ENCODE measurements at regions not wholly inside any gene's neighbourhood (a gene's known extent, or its start where the extent isn't known, plus 50 kb on each side); places are given as distances from the start of the nearest gene placed in this dataset.

GRCh38 chr10:2968401-2969058 lies 98.8 kb upstream of the PFKP start:
- intact Hi-C loops (cut with micrococcal nuclease) = no loop called here
- Histone ChIP-seq H3F3A (ENCODE audit: low read length, unreplicated experiment) (no peaks in the 10 kb centered on the region), H3K36me3 (ENCODE audit: low read depth, low read length) (no peaks in the 10 kb centered on the region), H2AFZ (ENCODE audit: low read length) (no peak overlapping the region), H3K9ac (ENCODE audit: low read length) (no peak overlapping the region), H3K4me2 (ENCODE audit: low read length) (no peak overlapping the region), H4K20me1 (ENCODE audit: low read length) (no peaks in the 10 kb centered on the region), H3K4me3 (ENCODE audit: low read length) (no peak overlapping the region), H3K4me1 (ENCODE audit: insufficient read depth, low read length) (no peaks in the 10 kb centered on the region), H3K79me2 (ENCODE audit: low read length) (no peaks in the 10 kb centered on the region), H3K9me2 (replicated peaks; ENCODE audit: low read length) (no peaks in the 10 kb centered on the region), H3K27ac (ENCODE audit: low read length) (no peak overlapping the region), H3K9me3 (ENCODE audit: low read length) (no peaks in the 10 kb centered on the region), H3K27me3 (ENCODE audit: low read length) (no peaks in the 10 kb centered on the region)
- TF ChIP-seq EZH2 (IDR thresholded peaks at IDR 0.05; ENCODE audit: low read length, unreplicated experiment) (no peak), EZH2phosphoT487 (IDR thresholded peaks at IDR 0.05; ENCODE audit: borderline replicate concordance, low read length) (no peak), CTCF (conservative IDR thresholded peaks at IDR 0.05; ENCODE audit: low read depth, low read length) (no peak)
- ATAC-seq (peak; percentile 50), DNase-seq (peak; percentile 45)
- no TSS peak for BruUV-seq (replicated peaks)
- POLR2A ChIA-PET (ENCODE audit: unreplicated experiment) = no interaction called here
- CTCF ChIA-PET = interaction anchor here (0.6 kb wide), 1 partner anchor 17 kb away, joined by 3 read pairs; no protein-coding TSS in a partner anchor

- Histone ChIP-seq H3F3A (ENCODE audit: low read length, unreplicated experiment) (no peaks in the 10 kb centered on the region), H3K4me2 (ENCODE audit: low read length) (no peak overlapping the region), H3K4me1 (ENCODE audit: insufficient read depth, low read length) (no peaks in the 10 kb centered on the region), H4K20me1 (ENCODE audit: low read length) (no peaks in the 10 kb centered on the region), H3K9me3 (ENCODE audit: low read length) (no peaks in the 10 kb centered on the region), H3K9ac (ENCODE audit: low read length) (no peak overlapping the region), H3K27ac (ENCODE audit: low read length) (no peak overlapping the region), H3K36me3 (ENCODE audit: low read depth, low read length) (no peaks in the 10 kb centered on the region), H2AFZ (ENCODE audit: low read length) (no peak overlapping the region), H3K27me3 (ENCODE audit: low read length) (no peaks in the 10 kb centered on the region), H3K9me2 (replicated peaks; ENCODE audit: low read length) (no peaks in the 10 kb centered on the region), H3K4me3 (ENCODE audit: low read length) (no peak overlapping the region), H3K79me2 (ENCODE audit: low read length) (no peaks in the 10 kb centered on the region)
- ChIA-PET CTCF (no interaction called here), POLR2A (ENCODE audit: unreplicated experiment) (no interaction called here)
- intact Hi-C loops (cut with micrococcal nuclease) = no loop called here
- BruUV-seq (replicated peaks) = no TSS peak
- ATAC-seq (no peak), DNase-seq (no peak)
- TF ChIP-seq EZH2phosphoT487 (IDR thresholded peaks at IDR 0.05; ENCODE audit: borderline replicate concordance, low read length) (no peak), EZH2 (IDR thresholded peaks at IDR 0.05; ENCODE audit: low read length, unreplicated experiment) (no peak), CTCF (conservative IDR thresholded peaks at IDR 0.05; ENCODE audit: low read depth, low read length) (no peak)
Observed at GRCh38 chr10:2966134-2966533, 101.2 kb upstream of the PFKP start.

GRCh38 chr10:2964632-2965296 lies 102.6 kb upstream of the PFKP start:
- intact Hi-C loops (cut with micrococcal nuclease) = no loop called here
- Histone ChIP-seq H3K27me3 (ENCODE audit: low read length) (no peaks in the 10 kb centered on the region), H3K4me3 (ENCODE audit: low read length) (no peak overlapping the region), H3K79me2 (ENCODE audit: low read length) (no peaks in the 10 kb centered on the region), H3K9me2 (replicated peaks; ENCODE audit: low read length) (no peaks in the 10 kb centered on the region), H4K20me1 (ENCODE audit: low read length) (no peaks in the 10 kb centered on the region), H3K4me1 (ENCODE audit: insufficient read depth, low read length) (no peaks in the 10 kb centered on the region), H3K4me2 (ENCODE audit: low read length) (no peak overlapping the region), H3F3A (ENCODE audit: low read length, unreplicated experiment) (no peaks in the 10 kb centered on the region), H2AFZ (ENCODE audit: low read length) (no peak overlapping the region), H3K27ac (ENCODE audit: low read length) (no peak overlapping the region), H3K9me3 (ENCODE audit: low read length) (no peaks in the 10 kb centered on the region), H3K36me3 (ENCODE audit: low read depth, low read length) (no peaks in the 10 kb centered on the region), H3K9ac (ENCODE audit: low read length) (no peak overlapping the region)
- DNase-seq (no peak), ATAC-seq (no peak)
- CTCF ChIA-PET = no interaction called here
- TF ChIP-seq EZH2 (IDR thresholded peaks at IDR 0.05; ENCODE audit: low read length, unreplicated experiment) = no peak
- TF ChIP-seq CTCF (conservative IDR thresholded peaks at IDR 0.05; ENCODE audit: low read depth, low read length) = no peak
- TF ChIP-seq EZH2phosphoT487 (IDR thresholded peaks at IDR 0.05; ENCODE audit: borderline replicate concordance, low read length) = no peak
- POLR2A ChIA-PET (ENCODE audit: unreplicated experiment) = no interaction called here
- BruUV-seq (replicated peaks) = no TSS peak

Measured in PC-3 (cell line).